ENCODE measurements at regions not wholly inside any gene's neighbourhood (a gene's known extent, or its start where the extent isn't known, plus 50 kb on each side); places are given as distances from the start of the nearest gene placed in this dataset.

- TF ChIP-seq CTCF (IDR thresholded peaks at IDR 0.05) (no peak), ZFX (IDR thresholded peaks at IDR 0.05; ENCODE audit: borderline replicate concordance) (no peak)
These were observed 523.2 kb downstream of the NTRK2 start for GRCh38 chr9:85192750-85193149.
